ENCODE measurements at regions not wholly inside any gene's neighbourhood (a gene's known extent, or its start where the extent isn't known, plus 50 kb on each side); places are given as distances from the start of the nearest gene placed in this dataset.
"Not testable (repeated sequence)": the region's sequence is repeated elsewhere in the genome, so short reads cannot be mapped to it uniquely, and the experiment has no call there.

DNA sequence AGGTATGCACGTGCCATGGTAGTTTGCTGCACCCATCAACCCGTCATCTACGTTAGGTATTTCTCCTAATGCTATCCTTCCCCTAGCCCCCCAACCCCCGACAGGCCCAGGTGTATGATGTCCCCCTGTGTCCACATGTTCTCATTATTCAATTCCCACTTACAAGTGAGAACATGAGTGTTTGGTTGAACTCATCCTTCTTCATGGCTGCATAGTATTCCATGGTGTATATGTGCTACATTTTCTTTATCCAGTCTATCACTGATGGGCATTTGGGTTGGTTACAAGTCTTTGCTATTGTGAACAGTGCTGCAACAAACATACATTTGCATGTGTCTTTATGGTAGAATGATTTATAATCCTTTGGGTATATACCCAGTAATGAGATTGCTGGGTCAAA lies 130.5 kb upstream of the SRSF6 start:
- H3K27me3 ChIP-seq (ENCODE audit: insufficient read depth, low read length); H3K9me3 ChIP-seq (ENCODE audit: control insufficient read depth in 1 of 2, low read length in 2 of 2); H3K4me3 Mint-ChIP-seq; H3K9me3 Mint-ChIP-seq; H3K4me1 Mint-ChIP-seq; CTCF ChIA-PET (ENCODE audit: partially characterized antibody); POLR2A ChIA-PET (ENCODE audit: partially characterized antibody); H3K36me3 Mint-ChIP-seq; DNase-seq; H3K27ac ChIP-seq (ENCODE audit: low read depth, low read length); H3K4me1 ChIP-seq (ENCODE audit: insufficient read depth, low read length); H3K4me3 ChIP-seq (ENCODE audit: low read length in 2 of 2); H3K36me3 ChIP-seq (ENCODE audit: insufficient read depth, low read length); H3K27ac Mint-ChIP-seq; intact Hi-C loops (cut with micrococcal nuclease): not testable (repeated sequence)
- peaks cover 0 to 10% of the 10 kb centered on the region in 2 donors for H3K27me3 Mint-ChIP-seq

DNA sequence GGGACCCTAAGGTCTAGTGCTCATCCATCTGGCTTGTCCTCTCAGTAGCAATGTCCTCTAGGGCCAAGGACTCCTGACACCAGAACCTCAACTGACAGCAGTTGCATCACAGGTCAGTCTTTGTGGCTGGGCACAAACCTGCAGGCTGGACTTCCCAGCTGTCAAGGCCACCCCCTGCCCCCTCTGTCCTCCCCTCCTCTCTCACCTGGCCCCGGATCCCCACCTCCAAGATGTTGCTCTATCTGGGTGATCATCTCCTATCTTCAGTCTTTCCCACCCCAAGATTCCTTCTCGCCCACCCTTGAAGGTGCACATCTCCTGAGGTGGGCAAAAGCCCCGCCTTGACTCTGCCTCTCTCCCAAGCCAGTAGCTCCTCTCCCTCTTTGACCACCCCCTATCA lies 131.8 kb upstream of the SRSF6 start:
- Histone ChIP-seq H3K4me1 (ENCODE audit: insufficient read depth, low read length) (no peaks in the 10 kb centered on the region), H3K27ac (ENCODE audit: low read depth, low read length) (no peak overlapping the region), H3K27me3 (ENCODE audit: insufficient read depth, low read length) (no peaks in the 10 kb centered on the region), H3K4me3 (ENCODE audit: low read length in 2 of 2) (no peak overlapping the region), H3K36me3 (ENCODE audit: insufficient read depth, low read length) (no peaks in the 10 kb centered on the region), H3K9me3 (ENCODE audit: control insufficient read depth in 1 of 2, low read length in 2 of 2) (no peaks in the 10 kb centered on the region)
- CTCF ChIA-PET (ENCODE audit: partially characterized antibody): no interaction called here
- no peaks in the 10 kb centered on the region for H3K4me1 Mint-ChIP-seq
- H3K36me3 Mint-ChIP-seq: no peaks in the 10 kb centered on the region
- peaks cover 0 to 8% (median 2%) of the 10 kb centered on the region in 8 donors for H3K9me3 Mint-ChIP-seq
- DNase-seq: no peak
- H3K27ac Mint-ChIP-seq: no peak overlapping the region
- no peak overlapping the region for H3K4me3 Mint-ChIP-seq
- POLR2A ChIA-PET (ENCODE audit: partially characterized antibody): no interaction called here
- H3K27me3 Mint-ChIP-seq: peaks cover 0 to 10% of the 10 kb centered on the region in 2 donors
- intact Hi-C loops (cut with micrococcal nuclease): no loop called here

DNA sequence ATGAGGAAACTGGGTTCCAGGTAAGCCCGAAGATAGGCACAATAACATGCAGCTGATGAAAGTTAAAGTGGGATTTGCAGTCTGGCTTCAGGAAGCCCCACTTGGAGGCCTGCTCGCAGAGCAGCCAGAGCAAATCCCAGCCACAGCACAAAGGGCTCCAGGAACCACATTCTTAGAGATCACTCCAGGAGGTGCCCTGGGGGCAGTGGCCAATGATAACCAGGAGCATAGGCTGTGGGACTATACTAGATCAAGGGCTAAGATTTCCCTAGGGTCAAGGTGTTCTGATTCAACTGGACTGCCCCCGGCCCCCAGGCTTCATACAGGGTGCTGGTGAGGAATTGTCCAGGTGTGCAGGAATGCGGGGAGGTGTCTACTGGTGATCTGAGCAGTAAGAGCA lies 133.9 kb upstream of the PTPRT start:
- POLR2A ChIA-PET (ENCODE audit: partially characterized antibody): no interaction called here
- Mint-ChIP-seq H3K4me3 (no peak overlapping the region), H3K9me3 (peaks cover 0 to 5% (median 1%) of the 10 kb centered on the region in 8 donors), H3K27me3 (peaks cover 0 to 10% of the 10 kb centered on the region in 2 donors), H3K36me3 (no peaks in the 10 kb centered on the region), H3K27ac (no peak overlapping the region), H3K4me1 (no peaks in the 10 kb centered on the region)
- Histone ChIP-seq H3K27me3 (ENCODE audit: insufficient read depth, low read length) (no peaks in the 10 kb centered on the region), H3K4me1 (ENCODE audit: insufficient read depth, low read length) (no peaks in the 10 kb centered on the region), H3K27ac (ENCODE audit: low read depth, low read length) (no peak overlapping the region), H3K36me3 (ENCODE audit: insufficient read depth, low read length) (no peaks in the 10 kb centered on the region), H3K9me3 (ENCODE audit: control insufficient read depth in 1 of 2, low read length in 2 of 2) (no peaks in the 10 kb centered on the region), H3K4me3 (ENCODE audit: low read length in 2 of 2) (no peak overlapping the region)
- no peak for DNase-seq
- CTCF ChIA-PET (ENCODE audit: partially characterized antibody): no interaction called here
- intact Hi-C loops (cut with micrococcal nuclease): no loop called here

DNA sequence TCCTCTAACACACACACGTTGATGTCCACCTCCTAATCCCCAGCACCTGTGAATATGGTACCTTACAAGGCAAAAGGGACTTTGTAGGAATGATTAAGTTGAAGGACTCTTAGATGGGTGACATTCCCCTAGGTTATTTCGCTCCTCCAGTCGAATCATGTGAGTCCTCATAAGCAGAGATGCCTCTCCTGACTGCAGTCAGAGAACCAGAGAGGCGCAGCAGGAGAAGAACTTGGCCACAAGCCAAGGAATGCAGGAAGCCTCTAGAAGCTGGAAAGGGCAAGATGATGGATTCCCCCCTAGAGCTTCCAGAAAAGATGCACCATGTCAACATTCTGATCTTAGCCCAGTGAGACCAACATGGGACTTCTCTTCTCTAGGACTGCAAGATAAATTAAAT lies 133.1 kb upstream of the PTPRT start:
- peaks cover 0 to 5% (median 1%) of the 10 kb centered on the region in 8 donors for H3K9me3 Mint-ChIP-seq
- H3K27me3 Mint-ChIP-seq: peaks cover 0 to 10% of the 10 kb centered on the region in 2 donors

DNA sequence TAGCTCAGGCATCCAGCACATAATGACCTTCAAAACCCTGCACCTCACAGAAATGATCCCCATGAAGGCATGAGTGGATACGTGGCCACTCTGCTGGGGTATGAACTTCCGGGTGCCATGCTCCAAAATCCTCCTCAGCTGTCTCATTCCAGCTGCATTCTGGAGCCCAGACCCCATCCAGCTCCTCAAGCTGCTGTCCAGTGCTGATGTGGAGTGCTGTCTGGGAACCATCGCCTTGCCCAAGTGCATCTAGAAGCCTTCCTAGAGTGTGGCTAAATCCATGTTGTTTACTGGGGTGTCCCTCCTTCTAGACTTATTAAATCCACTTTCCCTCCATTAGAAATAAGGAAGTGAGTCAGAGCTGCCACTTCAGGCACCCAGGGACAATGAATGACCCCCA lies 130.8 kb upstream of the PTPRT start:
- Histone ChIP-seq H3K4me1 (ENCODE audit: insufficient read depth, low read length) (no peaks in the 10 kb centered on the region), H3K27me3 (ENCODE audit: insufficient read depth, low read length) (no peaks in the 10 kb centered on the region), H3K9me3 (ENCODE audit: control insufficient read depth in 1 of 2, low read length in 2 of 2) (no peaks in the 10 kb centered on the region), H3K36me3 (ENCODE audit: insufficient read depth, low read length) (no peaks in the 10 kb centered on the region), H3K4me3 (ENCODE audit: low read length in 2 of 2) (no peak overlapping the region), H3K27ac (ENCODE audit: low read depth, low read length) (no peak overlapping the region)
- CTCF ChIA-PET (ENCODE audit: partially characterized antibody): no interaction called here
- POLR2A ChIA-PET (ENCODE audit: partially characterized antibody): no interaction called here
- no peak overlapping the region for H3K4me3 Mint-ChIP-seq
- H3K9me3 Mint-ChIP-seq: peaks cover 0 to 2% (median 0%) of the 10 kb centered on the region in 8 donors
- H3K4me1 Mint-ChIP-seq: peaks cover 0 to 4% (median 0%) of the 10 kb centered on the region in 4 donors
- H3K27ac Mint-ChIP-seq: no peak overlapping the region
- H3K27me3 Mint-ChIP-seq: peaks cover 0 to 3% of the 10 kb centered on the region in 2 donors
- intact Hi-C loops (cut with micrococcal nuclease): no loop called here
- H3K36me3 Mint-ChIP-seq: no peaks in the 10 kb centered on the region
- no peak for DNase-seq

More for the DNA sequence above, 133.1 kb upstream of the PTPRT start:
- Histone ChIP-seq H3K27ac (ENCODE audit: low read depth, low read length) (no peak overlapping the region), H3K9me3 (ENCODE audit: control insufficient read depth in 1 of 2, low read length in 2 of 2) (no peaks in the 10 kb centered on the region), H3K4me3 (ENCODE audit: low read length in 2 of 2) (no peak overlapping the region), H3K27me3 (ENCODE audit: insufficient read depth, low read length) (no peaks in the 10 kb centered on the region), H3K4me1 (ENCODE audit: insufficient read depth, low read length) (no peaks in the 10 kb centered on the region), H3K36me3 (ENCODE audit: insufficient read depth, low read length) (no peaks in the 10 kb centered on the region)
- CTCF ChIA-PET (ENCODE audit: partially characterized antibody): no interaction called here
- H3K27ac Mint-ChIP-seq: no peak overlapping the region
- POLR2A ChIA-PET (ENCODE audit: partially characterized antibody): no interaction called here
- intact Hi-C loops (cut with micrococcal nuclease): no loop called here
- H3K4me3 Mint-ChIP-seq: no peak overlapping the region
- no peak for DNase-seq
- no peaks in the 10 kb centered on the region for H3K36me3 Mint-ChIP-seq
- H3K4me1 Mint-ChIP-seq: no peaks in the 10 kb centered on the region

DNA sequence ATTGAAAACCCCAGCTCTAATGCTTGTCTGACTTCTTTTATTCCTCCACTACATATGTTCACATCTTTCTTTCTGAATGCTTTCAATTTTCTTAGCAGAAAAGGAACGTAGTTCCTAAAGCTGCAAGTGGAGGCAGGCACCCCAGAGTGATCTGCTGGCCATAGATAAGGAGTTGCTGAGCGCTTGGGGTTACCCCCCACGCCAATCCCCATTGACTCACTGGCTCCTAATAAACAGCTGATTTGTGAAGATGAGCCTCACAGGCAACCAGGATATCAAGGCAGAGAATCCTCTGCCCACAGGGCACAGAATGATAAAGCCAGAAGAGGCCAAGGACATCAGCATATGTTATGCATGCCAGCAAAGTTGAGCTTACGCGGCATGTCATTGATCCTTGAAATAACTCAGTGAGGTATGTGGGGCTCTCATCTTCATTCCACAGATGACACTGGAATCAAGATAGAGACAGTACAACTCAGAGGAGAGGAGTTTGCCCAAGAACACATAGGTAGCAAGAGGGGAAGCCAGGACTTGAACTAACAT lies 129.1 kb upstream of the PTPRT start:
- CTCF ChIA-PET (ENCODE audit: partially characterized antibody): no interaction called here
- no peak overlapping the region for H3K27ac Mint-ChIP-seq
- intact Hi-C loops (cut with micrococcal nuclease): no loop called here
- Histone ChIP-seq H3K4me1 (ENCODE audit: insufficient read depth, low read length) (no peaks in the 10 kb centered on the region), H3K36me3 (ENCODE audit: insufficient read depth, low read length) (no peaks in the 10 kb centered on the region), H3K27ac (ENCODE audit: low read depth, low read length) (no peak overlapping the region), H3K4me3 (ENCODE audit: low read length in 2 of 2) (no peak overlapping the region), H3K27me3 (ENCODE audit: insufficient read depth, low read length) (no peaks in the 10 kb centered on the region), H3K9me3 (ENCODE audit: control insufficient read depth in 1 of 2, low read length in 2 of 2) (no peaks in the 10 kb centered on the region)
- H3K36me3 Mint-ChIP-seq: no peaks in the 10 kb centered on the region
- no peak for DNase-seq
- no peak overlapping the region for H3K4me3 Mint-ChIP-seq
- H3K27me3 Mint-ChIP-seq: no peaks in the 10 kb centered on the region
- POLR2A ChIA-PET (ENCODE audit: partially characterized antibody): no interaction called here
- peaks cover 0 to 4% (median 0%) of the 10 kb centered on the region in 4 donors for H3K4me1 Mint-ChIP-seq
- no peaks in the 10 kb centered on the region for H3K9me3 Mint-ChIP-seq

DNA sequence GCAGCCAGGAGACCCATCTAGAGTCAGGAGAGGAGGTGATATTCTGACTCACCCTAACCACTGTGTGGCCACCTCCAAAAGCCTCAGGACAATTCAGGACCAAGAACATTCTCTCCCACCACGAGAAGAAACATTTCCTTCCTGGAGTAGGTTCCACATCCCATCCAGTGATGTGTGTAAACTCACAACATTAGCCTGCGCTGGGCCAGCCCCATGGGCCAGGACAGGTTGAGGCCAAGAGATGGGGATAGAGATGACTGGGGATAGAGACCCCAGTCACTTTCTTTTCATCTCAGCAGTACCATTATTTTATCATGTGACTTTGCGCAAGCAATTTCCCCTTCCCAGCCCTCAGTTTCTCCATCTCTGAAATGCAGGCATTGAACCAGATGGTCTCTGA lies 126.6 kb upstream of the PTPRT start:
- Mint-ChIP-seq H3K4me1 (peaks cover 0 to 4% (median 0%) of the 10 kb centered on the region in 4 donors), H3K9me3 (no peaks in the 10 kb centered on the region), H3K36me3 (no peaks in the 10 kb centered on the region), H3K27ac (no peak overlapping the region), H3K4me3 (no peak overlapping the region), H3K27me3 (peaks cover 0 to 4% of the 10 kb centered on the region in 2 donors)
- Histone ChIP-seq H3K27me3 (ENCODE audit: insufficient read depth, low read length) (no peaks in the 10 kb centered on the region), H3K27ac (ENCODE audit: low read depth, low read length) (no peak overlapping the region), H3K4me1 (ENCODE audit: insufficient read depth, low read length) (no peaks in the 10 kb centered on the region), H3K4me3 (ENCODE audit: low read length in 2 of 2) (no peak overlapping the region), H3K36me3 (ENCODE audit: insufficient read depth, low read length) (no peaks in the 10 kb centered on the region), H3K9me3 (ENCODE audit: control insufficient read depth in 1 of 2, low read length in 2 of 2) (no peaks in the 10 kb centered on the region)
- CTCF ChIA-PET (ENCODE audit: partially characterized antibody): no interaction called here
- POLR2A ChIA-PET (ENCODE audit: partially characterized antibody): no interaction called here
- DNase-seq: no peak
- intact Hi-C loops (cut with micrococcal nuclease): no loop called here

DNA sequence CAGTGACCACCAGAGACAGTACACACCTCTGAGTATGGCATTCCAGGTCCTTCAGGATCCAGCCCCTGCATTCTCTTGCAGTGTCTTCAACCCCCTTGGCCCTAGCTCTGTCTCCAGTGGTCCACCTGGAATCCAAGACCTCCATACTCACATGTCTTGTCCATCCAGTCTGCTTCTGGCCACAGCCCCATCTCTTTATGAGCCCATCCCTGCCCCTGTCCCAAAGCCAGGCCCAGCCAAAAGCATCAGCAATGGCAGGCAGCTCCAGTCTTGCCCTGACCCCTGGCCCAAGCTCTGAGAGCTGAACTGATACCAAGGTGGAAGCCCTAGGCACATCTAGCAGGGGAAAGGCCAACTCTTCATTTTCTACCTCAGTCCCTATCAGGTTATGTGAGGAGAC lies 119.6 kb upstream of the PTPRT start:
- intact Hi-C loops (cut with micrococcal nuclease): no loop called here
- Mint-ChIP-seq H3K4me1 (no peaks in the 10 kb centered on the region), H3K4me3 (no peak overlapping the region), H3K27me3 (peaks cover 1 to 5% of the 10 kb centered on the region in 2 donors), H3K27ac (no peak overlapping the region), H3K9me3 (peaks cover 0 to 8% (median 4%) of the 10 kb centered on the region in 8 donors), H3K36me3 (no peaks in the 10 kb centered on the region)
- Histone ChIP-seq H3K4me3 (ENCODE audit: low read length in 2 of 2) (no peak overlapping the region), H3K36me3 (ENCODE audit: insufficient read depth, low read length) (no peaks in the 10 kb centered on the region), H3K27ac (ENCODE audit: low read depth, low read length) (no peak overlapping the region), H3K4me1 (ENCODE audit: insufficient read depth, low read length) (no peaks in the 10 kb centered on the region), H3K27me3 (ENCODE audit: insufficient read depth, low read length) (no peaks in the 10 kb centered on the region), H3K9me3 (ENCODE audit: control insufficient read depth in 1 of 2, low read length in 2 of 2) (no peaks in the 10 kb centered on the region)
- POLR2A ChIA-PET (ENCODE audit: partially characterized antibody): no interaction called here
- no peak for DNase-seq
- CTCF ChIA-PET (ENCODE audit: partially characterized antibody): no interaction called here

All from CD4-positive, alpha-beta memory T cell (primary cell).